NCI-H1092 treated with DMSO at 0.1 percent for 48 hours (cell line): ENCODE measurements at regions not wholly inside any gene's neighbourhood (a gene's known extent, or its start where the extent isn't known, plus 50 kb on each side); places are given as distances from the start of the nearest gene placed in this dataset.

Experiments
- DNase-seq: peaks from one replicate; lab custom pipeline; 2025; lab: John Stamatoyannopoulos, UW

DNA sequence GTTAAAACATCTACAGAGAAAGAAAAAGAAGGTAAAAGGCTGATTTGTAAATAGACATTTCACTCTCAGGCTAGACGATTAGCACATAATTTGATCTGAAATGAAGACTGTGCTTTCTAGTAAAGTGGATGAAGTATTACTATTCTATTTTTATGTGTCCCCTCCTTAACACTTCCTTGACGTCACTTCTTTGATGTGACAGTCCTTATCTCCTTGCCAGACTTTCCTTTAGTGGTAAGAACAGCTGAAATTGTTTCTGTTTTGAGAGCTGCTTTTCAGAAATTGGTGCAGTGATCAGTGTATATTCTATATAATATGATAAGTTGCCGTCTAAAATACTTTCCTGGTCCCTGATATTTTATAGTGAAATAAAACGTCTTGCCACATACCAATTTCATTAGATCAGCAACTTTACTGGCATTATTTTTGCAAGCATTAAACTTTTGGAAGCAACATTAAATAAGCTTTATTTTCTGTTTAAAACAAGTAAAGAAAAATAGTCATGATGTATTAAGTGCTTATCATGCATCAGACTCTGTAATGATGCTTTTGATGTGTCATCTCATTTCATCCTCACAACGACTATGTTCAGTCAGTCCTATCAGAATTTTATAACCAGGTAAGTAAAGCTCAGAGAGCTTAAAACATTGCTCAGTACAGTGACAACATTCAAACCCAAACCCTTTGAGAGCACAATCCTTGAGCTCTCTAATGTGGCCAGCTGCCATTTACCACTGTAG is 210.3 kb upstream of the PCDH9 start:
- DNase-seq, result no peak

DNA sequence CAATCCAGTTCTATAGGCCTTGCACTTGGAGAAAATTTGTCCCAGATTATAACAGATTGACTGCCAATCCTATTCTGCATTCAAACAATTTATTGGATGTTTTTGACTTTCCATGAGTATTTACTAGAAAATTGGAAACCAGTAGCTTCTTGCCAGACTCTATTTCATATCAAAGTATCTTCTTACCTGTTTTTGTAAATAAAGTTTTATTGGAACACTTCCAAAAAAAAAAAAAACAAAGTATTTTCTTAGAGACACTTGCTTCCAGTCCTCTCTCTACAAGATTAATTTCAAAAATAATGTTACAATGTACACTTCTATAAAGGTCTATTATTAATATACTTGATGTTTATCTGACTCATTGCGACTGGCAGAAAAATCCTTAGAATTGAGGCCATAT is 209.2 kb upstream of the PCDH9 start:
- DNase-seq, result no peak

DNA sequence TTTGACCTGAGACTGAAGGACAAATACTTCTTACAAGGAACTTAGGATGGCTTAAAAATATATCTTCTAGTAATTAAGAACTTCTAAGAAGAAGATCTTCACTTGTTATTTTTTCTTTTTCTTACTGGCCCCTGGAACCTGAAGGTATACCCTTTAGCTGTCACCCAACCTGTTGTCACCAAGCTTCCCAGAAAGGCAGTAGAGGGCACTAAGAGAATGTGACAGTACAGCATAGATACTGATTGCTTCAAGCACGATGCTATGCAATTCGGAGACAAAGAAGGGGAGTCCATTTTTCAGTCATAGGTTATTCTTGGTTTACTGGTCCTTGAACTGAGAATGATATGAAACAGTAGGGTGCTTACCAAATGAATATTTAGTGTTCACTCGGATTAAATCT is 208.3 kb upstream of the PCDH9 start:
- peak; percentile 48 for DNase-seq

DNA sequence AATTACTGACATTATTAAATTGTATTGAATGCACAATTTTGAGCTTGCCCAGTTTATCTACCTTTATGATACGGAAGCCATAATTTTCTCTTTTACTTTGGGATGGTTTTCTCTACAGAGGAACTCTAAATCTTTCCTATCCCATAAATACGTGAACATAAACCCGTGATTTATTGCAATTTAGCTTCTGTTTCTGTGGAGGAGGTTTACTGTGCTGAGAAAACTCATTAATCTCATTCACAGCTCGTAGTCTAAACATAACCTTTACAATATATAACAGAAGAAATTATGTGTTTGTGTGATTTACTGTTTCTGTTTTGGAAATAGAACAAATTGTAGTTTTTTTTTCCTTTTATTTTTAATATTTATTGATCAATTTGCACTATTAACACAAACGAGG is 207.1 kb upstream of the PCDH9 start:
- DNase-seq, result no peak

DNA sequence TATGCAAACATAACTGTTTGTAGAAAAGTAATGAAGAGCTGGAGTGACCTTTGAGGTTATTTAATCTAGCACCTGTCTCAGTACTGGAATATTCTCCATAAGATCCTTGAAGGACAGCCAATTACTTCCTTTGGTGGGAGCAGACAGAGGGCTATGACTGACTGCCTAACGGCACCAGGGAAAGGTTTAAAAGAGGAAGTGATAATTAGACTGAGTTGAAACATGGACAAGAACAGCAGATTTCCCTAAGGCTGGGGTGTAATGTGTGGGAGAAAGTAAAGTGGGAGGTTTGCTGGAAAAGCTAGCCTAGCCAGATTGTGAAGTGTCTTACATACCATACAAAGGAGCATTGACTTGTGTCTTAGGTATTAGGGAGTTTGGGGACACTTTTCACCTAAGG is 191.3 kb upstream of the PCDH9 start:
- no peak for DNase-seq

DNA sequence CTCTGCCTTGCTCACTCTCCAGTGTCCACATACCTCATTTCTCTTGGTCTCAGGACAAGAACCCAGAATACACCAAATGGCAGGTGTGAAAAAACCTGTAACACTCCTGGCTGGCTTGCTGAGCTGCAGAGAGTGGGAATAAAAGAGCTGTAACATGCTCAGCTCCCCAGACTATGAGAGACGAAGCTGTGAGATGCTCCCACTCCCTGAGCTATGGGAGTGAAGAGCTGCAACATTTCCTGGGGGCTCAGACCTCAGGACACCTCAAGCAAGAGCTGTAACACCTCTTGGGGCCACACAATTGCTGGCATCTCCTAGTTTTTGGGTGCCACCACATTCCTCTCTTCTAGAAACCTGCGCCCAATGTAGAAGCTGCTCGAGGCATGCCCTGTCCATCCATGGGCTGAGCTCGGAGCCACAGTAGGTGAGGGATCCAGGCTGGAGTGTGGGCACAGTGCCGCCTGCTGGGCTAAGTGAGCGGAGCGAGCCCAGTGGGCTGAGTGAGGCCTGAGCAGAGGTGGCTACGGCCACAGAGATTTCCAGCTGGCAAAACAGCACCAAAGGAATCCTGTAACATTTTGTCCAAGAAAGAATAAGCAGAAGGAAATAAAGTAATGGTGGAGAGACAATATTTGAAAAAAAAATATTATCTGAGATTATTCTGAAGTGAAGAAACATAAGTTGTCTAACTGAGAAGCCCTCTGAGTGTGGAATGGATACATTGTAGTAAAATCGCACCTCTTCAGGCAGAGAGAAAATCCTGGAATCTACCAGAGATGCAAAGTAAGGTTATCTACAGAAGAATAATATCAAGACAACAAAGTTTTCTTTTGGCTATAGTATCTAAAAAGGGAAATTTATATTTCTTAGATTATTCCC is 186.2 kb upstream of the PCDH9 start:
- no peak for DNase-seq

DNA sequence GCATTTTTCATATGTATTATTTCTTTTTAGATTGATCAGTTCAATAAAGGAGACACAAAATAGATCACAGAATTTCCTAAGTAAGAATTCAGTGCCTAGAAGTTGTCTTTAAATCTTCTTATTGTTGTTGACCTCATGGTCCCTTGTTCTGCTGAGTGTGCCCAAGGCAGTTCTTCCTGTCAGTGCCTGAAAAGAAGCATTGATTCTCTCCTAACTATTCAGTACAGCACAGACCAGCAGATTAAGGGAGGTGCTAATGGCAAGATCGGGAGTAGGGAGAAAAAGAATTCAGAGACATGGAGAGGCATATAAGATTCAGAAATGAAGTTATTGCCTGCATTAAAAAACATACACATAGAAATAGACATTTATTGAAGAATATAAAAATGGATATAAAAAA is 180.5 kb upstream of the PCDH9 start:
- no peak for DNase-seq

DNA sequence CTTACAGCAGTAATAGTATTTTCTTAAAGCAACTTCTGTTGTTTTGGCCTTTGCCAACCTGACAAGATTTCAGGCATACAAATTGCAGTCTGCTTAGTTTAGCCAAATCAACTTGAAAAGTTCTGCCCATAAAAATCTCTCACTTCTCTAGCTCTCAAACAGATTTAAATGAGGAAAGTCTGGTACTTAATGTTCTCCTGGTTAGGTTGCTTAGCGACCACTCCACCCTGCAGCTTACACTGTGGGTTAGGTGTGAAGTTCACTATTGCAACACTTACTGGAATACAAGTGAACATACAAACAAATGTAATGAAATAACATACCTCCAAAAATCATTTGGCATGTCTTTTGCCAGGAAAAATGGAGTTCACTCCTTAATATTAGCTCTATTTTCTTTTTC is 178.7 kb upstream of the PCDH9 start:
- no peak for DNase-seq

DNA sequence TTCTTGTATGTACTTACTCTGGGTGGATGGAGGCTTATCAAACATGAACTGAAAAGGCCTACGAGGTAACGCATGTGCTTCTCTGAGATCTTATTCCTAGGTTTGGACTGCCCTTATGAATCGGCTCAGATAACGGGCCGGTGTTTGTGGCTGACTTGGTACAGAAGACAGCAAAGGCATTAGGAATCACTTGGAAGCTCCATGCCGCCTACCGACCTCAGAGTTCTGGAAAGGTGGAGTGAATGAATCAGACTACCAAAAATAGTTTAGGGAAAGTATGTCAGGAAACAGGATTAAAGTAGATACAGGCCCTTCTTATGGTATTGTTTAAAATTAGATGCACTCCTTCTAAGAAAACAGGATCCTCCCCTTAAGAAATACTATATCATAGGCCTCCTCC is 172.4 kb upstream of the PCDH9 start:
- DNase-seq, result no peak

DNA sequence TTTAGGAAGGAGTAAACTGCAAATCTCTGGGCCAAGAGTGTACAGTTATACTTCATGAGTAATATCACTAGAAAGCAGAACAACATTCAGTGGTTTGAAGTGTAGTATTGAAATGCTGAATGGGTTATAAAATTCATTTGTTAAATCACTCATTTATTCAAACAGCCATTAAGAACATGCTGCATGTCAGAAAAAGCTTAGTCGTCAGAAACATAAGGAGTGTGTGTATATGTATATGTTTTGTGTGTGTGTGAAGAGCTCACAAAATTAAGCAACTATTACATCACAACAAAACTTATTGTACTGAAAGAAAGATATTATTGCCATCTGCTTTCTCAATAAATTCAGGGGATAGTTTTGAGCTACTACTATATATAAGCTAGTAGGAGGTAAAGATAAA is 165.4 kb upstream of the PCDH9 start:
- DNase-seq, result no peak

DNA sequence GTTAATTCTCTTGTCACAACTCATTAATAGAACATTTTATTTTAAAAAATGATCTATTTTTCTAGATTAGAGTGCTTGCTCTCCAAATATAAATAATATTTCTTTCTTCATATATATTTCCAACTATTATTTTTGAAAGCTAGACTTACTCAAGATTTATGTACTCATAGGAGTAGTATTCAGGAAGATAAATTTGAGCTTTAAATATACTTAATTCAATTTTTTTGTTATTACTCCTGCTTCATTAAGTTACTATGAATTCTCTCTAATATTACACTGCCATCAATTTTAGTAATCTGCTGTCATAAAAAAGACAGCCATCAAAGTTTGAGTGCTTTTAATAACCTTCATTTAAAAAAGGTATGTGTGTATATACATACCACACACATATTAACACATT is 161.9 kb upstream of the PCDH9 start:
- no peak for DNase-seq

DNA sequence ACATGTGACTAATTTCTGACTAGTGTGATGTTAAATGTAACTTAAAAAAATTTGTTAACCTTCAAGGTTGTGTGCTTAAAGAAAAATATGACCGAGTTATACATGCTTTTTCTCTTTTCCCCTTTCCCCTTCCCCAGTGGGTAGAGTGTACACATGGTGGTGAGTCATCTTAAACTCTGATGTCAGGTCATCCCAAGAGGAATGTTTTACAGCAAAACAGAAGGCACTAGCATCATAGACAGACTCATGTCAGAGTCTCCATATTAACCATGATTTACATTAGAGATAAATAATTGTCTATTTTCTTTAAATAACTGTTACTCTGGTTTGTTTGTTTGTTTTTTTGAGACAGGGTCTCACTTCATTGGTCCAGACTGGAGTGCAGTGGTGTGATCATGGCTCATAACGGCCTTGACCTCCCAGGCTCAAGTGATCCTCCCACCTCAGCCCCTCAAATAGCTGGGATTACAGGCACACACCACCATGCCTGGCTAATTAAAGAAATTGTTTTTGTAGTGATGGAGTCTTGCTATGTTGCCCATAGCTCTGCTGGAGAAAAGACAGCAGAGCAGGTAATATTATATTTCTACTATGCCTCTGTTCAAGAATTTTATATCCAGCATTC is 160.4 kb upstream of the PCDH9 start:
- DNase-seq, result no peak

DNA sequence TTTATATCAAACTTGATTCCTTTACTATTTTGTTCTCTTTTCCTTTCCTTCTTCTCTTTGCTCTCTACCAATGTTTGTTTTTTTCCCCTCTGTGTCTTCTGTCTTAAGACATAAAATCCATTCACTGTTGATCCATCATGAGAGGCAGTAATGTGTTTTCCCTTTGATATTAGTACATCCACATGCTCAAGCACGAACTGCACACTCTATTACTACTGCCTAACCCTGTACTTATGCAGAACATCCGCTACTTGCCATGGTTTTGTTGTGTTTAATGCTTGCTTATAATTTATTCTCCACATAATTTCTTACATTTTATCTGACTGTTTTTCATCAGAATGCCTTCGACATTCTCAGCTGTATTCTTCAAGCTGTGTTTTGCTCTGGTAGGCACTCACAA is 159.0 kb upstream of the PCDH9 start:
- DNase-seq, result no peak

DNA sequence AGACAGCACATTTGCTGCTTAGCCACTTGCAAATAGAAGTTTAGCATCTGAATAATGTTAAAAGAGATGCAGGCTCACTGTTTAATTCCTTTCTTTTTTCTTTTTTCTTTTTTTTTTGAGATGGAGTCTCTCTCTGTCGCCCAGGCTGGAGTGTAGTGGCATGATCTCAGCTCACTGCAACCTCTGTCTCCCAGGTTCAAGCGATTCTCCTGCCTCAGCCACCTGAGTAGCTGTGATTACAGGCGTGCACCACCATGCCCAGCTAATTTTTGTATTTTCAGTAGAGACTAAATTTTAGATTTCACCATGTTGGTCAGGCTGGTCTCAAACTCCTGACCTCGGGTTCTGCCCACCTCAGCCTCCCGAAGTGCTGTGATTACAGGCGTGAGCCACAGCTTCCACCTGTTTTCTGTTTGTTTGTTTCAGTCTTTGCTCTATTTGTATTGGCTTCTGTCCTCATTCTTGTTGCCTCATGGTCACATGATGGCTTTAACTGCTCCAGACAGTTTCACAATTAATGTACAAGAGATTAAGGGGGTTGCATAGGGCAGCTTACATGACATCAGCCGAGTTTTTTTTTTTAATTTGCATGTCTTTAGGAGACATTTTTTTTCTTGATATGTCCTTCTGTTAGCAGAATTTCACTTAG is 153.1 kb upstream of the PCDH9 start:
- peak; percentile 67 for DNase-seq

DNA sequence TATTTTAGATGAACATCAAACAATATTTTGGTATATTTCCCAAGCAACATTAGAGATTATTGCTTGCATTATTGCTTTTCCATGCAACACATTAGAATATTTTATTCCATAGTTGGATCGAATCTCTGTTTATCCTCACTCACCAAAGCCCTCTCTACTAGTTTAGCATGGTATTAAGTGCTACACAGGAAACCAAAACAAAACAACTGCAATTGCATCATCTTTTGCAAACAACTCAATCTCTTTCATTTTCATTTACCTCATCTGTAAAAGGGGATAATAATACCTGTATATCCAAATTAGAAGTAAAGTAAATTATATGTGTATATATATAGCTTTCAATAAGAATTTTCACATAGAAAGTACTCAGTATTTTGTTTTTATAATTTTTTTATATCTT is 147.8 kb upstream of the PCDH9 start:
- no peak for DNase-seq

DNA sequence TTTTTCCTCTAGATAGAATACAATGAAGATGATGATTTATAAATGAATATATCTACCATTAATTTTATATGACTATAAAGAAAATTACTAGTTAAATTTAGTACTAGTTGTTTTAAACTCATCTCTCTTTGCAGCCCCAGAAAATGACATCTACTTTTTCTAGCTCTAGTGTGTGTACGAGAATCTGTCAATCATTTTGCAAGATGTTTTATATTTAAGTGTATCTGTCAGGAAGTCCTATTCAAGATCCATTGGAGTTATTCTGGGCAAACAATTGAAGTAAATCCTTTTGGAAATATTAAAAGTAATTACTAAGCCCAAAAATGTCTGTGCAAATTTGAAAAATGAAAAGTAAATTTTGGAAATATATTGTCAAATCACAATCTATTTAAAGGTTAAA is 144.3 kb upstream of the PCDH9 start:
- no peak for DNase-seq

DNA sequence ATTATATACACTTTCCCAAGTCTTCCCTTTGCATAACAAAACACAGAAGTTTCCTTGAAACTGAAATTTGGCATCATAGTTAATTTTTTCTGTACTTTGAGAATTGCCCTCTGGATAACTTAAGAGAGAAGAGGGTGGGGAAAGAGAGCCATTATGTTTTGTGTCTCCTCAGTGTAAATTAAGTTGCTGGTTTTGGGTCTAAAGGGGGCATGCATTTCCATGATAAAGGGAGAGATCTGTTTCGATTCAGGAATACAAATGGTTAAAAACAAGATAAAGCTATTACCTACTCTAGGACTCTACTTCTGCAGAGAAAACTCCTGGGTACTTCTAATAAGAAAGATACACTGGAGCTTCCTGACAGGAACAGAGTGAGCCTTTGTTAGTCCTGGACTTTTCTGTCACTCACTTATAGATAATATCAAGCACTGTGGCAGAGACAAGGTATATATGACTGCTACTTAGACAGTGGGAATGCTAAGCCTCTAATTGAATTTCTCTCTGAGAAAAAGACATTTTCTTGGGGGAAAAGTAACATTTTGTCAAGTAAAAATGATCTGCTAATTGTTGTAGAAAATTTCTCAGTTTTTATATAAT is 142.8 kb upstream of the PCDH9 start:
- no peak for DNase-seq

DNA sequence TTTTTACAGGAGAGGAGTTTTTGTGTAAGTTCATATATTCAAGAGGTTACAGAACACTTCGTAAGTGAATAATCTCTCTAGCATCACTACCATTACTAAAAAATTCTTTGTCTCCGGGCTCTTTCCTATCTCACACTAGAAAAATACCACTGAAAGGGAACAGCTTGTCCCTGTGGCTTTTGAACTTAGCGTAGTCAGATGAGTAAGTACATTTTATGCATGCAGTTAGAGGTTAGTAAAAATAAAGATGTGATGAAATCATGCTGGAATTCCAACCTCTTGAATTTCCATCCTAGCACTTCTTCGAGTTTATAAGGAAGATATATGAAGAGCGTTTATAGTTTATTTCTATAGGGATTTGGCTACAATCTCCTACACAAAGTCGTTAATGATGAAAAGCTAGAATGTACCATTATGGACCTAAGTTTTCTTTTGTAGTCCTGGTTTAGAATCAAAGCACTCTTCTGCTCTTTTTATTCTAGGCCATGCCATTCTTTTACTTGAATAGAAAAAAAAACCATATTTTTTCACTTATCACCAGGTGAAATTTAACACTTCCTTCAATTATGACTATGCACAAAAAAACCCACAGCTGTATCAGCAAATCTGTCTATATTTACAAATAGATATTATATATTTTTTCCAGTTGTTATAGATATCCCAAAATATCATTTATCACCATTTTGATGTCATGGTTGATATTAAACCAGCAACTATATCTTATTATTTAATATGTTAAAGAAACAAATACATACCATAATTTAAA is 139.9 kb upstream of the PCDH9 start:
- no peak for DNase-seq

DNA sequence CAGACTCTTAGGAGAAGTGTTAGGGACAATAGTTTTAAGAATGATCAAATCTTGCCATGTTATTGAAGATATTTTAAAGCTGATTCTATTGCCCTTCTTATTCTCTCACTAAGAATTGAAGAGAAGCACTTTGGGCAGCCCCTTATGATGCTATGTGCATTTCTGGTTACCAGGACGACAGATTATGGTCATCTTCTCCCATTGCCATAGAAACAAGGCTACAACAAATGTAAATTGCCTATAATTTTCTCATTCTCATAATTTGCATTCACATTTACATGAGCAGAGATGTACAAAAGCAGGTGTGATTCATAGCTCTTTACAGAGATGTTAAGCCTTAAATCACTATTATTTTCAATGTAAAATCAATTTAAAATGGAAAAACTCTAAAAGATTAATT is 137.3 kb upstream of the PCDH9 start:
- no peak for DNase-seq

DNA sequence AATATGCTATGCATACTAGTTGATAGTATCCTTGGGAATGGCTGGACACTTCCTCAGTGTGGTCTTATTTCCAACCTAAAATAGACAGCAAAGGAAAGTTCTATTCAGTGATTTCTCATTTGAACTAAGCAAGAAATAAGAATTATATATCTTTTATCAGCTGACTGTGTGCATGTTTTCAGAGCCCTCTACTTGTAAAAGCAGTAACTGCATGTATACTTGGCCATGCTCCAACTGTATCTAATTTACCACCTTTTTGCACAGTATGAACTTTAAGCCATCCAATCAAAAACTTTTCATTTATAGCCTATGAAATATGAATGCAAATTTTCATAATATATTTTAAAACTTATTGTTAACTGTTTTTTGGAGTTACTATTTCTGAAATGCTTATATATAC is 136.4 kb upstream of the PCDH9 start:
- no peak for DNase-seq

DNA sequence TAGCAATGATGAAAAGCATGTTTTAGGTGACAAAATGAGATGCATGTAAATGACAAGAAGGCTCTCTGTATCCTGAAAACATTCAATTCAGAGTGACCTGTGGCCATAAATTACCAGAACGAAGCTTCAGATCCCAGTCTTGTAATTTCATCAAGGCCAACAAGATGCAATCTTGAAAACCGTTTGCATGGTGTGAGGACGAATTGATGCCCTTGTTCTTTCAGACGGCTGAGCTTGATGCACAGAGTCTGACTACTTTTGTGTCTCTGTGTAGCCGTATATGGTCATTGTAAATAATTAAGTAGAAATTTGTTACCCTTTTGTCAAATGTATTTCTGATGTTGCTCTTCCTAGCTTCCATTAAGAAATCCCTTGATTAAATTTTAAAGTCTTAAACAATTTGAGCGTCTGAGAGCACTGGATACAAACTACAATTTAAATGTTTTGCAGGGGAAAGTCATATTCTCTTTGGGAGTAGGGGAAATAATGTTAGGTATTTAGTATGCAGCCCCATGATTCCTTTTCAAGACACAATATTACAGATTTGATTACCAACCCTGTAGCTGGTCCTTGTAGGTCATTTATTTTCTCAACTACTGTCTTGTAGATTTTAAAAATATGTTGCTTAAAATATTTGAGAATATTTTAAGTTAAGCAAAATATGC is 125.8 kb upstream of the PCDH9 start:
- no peak for DNase-seq
